ENCODE measurements at regions not wholly inside any gene's neighbourhood (a gene's known extent, or its start where the extent isn't known, plus 50 kb on each side); places are given as distances from the start of the nearest gene placed in this dataset.
"Not testable (repeated sequence)": the region's sequence is repeated elsewhere in the genome, so short reads cannot be mapped to it uniquely, and the experiment has no call there.

DNA sequence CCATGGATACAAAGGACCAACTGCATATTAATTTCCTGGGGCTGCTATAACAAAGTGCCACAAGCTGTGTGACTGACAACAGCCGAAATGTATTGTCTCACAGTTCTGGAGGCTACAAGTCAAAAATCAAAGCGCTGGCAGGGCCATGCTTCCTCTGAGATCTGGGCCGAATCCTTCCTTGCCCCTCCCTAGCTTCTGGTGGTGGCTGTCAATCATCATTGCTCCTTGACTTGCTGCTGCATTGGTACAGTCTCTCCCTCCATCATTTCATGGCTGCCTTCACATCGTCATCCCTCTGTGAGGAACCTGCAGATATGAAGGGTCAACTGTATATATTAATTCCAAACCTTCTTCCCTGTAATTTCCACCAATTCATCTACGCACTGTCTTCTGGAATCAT is 118.3 kb downstream of the EXOC5 start:
- no peak for DNase-seq (ENCODE audit: low spot score)

DNA sequence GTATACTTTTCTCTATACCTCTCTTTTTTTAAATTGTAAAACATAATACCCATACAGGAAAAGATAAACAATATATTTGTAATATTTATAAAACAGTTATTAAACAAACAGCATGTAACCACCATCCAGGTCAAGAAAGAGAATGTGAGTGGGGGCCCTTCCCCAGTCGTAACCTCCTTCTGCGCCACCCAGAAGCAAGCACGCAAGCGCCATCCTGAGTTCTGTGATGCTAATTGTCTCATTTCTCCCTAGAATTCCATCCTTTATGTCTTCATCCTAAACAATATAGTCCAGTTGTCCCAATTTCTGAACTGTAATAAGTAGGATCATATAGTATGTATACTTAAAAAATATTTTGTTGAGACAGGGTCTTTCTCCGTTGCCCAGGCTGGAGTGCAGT is 129.5 kb downstream of the EXOC5 start:
- no peak for DNase-seq (ENCODE audit: low spot score)

DNA sequence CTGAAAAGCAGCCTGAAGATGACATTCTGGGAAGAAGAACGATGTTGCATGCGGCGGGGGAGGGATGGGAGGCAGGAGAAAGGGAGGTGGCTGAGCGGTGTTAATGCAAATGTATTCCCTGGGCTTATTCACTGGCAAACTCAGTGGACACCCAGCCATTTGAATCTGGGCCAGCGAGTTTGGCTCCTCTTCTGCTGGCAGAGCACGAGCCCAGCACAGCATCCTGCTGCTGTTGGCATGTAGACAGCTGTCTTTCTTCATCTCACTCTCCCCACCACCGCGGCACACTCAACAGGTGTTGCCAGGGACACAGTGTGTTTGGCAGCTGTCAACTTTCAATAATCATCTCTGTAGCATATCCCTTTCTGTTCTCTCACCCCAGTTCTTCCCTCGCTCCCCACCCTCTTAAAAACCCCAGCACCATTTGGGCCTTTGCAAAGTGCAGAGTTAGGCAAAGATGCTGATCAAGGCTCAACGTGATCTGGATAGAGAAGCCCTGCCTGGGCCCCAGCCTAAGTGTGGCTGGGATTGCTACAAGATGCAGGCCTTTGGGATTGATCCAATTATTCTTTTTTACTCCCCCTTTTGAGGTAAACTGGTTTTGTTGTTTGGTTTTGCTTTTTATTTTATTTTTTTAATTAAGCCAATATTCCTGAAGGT is 131.9 kb downstream of the EXOC5 start:
- DNase-seq (ENCODE audit: low spot score), result peak; percentile 15

DNA sequence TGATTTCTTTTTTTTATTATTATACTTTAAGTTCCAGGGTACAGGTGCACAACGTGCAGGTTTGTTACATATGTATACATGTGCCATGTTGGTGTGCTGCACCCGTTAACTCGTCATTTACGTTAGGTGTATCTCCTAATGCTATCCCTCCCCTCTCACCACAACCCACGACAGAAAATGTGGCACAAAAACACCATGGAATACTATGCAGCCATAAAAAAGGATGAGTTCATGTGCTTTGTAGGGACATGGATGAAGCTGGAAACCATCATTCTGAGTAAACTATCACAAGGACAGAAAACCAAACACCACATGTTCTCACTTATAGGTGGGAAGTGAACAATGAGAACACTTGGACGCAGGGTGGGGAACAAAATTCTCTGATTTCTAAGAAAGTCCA is 140.9 kb downstream of the EXOC5 start:
- DNase-seq (ENCODE audit: low spot score), result not testable (repeated sequence)

DNA sequence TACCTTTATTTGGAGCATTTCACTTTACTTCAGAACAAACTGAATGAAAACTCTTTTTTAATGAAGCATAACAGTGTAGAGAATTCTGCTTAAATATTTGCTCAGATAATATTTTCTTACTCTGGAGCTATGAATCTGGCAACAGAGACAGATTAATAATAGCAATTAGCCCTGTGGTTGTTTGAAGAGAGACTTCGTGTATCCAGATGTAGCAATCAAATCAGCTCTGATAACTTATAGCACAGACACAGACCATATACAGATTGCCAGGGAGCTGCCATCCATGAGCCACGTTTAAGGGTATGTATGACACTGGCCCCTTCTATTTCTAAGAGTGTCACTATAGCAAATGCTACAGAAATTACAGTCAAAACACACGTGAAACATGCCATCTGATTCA is 146.6 kb downstream of the EXOC5 start:
- DNase-seq (ENCODE audit: low spot score), result no peak

DNA sequence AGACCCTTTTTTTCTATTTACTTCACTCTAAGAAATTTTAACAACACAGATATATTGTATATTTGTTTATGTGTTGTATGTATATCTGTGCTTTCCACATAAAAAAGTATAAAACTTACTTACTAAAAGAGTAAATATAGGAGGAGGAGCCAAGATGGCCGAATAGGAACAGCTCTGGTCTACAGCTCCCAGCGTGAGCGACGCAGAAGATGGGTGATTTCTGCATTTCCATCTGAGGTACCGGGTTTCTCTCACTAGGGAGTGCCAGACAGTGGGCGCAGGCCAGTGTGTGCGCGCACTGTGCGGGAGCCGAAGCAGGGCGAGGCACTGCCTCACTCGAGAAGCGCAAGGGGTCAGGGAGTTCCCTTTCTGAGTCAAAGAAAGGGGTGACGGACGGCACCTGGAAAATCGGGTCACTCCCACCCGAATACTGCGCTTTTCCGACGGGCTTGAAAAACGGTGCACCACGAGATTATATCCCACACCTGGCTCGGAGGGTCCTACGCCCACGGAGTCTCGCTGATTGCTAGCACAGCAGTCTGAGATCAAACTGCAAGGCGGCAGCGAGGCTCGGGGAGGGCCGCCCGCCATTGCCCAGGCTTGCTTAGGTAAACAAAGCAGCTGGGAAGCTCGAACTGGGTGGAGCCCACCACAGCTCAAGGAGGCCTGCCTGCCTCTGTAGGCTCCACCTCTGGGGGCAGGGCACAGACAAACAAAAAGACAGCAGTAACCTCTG is 156.5 kb downstream of the EXOC5 start:
- not testable (repeated sequence) for DNase-seq (ENCODE audit: low spot score)

DNA sequence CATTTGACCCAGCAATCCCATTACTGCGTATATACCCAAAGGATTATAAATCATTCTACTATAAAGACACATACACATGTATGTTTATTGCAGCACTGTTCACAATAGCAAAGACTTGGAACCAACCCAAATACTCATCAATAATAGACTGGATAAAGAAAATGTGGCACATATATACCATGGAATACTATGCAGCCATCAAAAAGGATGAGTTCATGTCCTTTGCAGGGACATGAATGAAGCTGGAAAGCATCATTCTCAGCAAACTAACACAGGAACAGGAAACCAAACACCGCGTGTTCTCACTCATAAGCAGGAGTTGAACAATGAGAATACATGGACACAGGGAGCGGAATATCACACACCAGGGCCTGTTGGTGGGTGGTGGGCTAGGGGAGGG is 158.3 kb downstream of the EXOC5 start:
- DNase-seq (ENCODE audit: low spot score), result not testable (repeated sequence)

DNA sequence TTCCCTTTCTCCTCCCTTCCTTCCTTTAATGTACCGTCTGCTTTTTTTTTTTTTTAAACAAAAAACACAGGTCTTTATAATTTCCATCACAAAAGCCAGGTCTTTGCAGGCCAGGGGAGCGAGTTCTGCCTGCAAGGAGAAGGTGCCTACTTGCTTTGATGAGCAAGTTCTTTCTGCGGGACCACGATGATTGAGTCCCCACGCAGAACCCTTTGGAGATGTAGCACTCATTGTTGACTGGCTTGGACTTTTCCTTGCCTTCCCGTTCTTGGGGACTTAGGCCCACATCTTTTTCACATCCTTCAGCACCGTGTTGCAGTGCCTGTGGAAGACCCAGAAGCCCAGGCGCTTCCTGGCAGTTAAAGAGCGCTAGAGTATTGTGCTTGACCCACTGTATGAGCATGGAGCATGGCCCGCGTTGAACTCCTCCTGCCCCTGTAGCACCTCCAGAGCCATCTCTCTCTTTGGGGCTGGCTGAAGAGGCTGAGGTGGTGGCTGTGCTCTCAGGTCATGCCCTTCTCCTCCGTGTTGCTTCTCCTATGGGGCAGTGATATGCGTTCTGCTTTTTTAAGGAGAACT is 177.6 kb downstream of the EXOC5 start:
- DNase-seq (ENCODE audit: low spot score), result no peak

DNA sequence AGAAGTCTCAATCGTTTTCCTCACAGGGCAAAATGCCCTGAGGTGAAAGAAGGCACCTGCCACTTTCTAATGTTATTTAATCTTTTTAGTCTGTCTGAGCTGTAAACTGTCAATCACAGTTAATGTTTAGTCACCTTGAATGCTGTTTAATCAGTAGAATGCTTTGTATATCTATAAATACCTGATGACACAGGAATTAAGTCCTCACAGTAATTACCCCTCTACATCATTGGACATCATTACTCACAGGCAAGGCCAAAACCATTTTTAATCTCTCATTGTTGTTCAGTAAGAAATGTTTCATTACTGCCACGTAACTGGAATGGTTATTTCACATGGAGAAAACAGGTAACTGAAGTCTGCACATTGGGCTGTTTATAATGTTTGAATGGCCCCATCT is 178.8 kb downstream of the EXOC5 start:
- no peak for DNase-seq (ENCODE audit: low spot score)

DNA sequence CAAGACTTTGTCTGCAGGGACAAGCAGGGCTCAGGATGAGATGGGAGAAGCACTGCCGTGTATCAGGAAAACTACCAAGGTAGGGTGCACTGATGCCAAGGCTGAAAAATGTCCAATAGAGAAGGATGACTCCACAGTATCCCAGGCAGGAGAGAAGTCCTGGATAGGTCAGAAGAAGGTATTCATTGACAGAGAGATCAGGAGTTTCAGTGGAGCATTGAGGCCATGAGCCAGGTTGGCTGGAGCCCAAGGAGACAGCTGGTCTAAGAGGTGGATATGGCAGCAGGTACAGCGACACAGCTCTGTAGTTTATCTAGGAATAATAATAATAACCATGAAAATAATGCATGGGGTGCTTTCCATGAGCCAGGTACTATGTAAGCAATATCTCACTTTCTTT is 180.9 kb downstream of the EXOC5 start:
- DNase-seq (ENCODE audit: low spot score), result no peak

DNA sequence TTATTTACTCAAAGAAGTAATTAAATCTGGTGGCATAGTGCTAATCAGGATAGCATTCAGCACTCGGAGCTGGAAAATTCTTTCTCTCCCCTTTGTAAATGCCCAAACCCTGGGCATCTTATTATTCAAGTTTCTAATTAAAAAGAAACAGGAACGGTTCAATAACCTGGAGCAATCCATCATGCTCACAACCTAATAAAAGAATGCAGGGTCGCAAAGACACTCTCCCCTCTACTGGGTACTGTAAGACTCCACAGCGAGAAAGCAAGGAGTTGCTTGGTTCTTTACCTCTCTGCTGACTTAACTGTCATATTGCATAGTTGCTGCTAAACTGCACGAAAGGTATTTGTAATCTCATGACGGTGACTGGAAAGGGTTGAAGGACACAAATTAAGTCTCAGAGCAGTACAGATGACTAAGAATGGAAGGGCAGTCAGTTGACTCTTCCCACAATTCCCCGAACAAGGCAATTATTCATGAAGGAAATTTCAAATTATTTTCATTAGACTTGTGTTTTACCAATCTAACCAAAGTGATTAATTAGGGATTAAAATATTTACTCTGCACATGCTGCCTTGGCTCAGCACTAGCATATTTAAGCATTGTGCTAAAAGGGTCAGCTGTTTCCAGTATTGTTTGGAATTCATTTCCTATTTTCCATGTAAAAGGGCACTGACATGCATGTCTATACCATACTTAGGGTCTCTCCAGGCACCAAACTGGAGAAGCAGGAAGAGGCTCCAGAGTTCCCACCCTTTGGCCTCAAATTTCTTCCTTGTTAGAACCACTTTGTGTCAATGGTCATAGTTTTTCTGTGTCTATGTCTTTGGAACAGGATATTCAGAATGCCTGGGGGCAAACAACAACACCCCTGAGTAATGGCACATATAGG is 182.2 kb downstream of the EXOC5 start:
- DNase-seq (ENCODE audit: low spot score), result no peak

DNA sequence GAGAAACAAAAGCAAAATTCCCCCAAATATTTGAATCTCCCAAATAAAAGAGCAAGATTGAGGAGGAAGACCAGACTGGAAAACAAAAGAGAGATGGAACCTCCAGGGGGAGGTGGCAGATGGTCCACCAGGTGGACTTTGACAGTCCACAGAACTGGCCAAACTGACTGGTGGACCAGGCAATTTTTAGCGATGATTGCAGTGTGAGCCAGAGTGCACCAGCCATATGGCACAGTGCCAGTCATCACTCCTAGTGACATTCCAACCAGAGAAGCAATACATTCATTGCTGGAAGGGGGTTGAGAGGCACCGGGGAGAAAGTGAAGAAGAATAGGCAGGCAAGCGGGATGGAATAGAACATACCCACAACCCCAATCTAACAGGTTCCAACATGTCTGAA is 182.9 kb downstream of the EXOC5 start:
- DNase-seq (ENCODE audit: low spot score), result no peak

DNA sequence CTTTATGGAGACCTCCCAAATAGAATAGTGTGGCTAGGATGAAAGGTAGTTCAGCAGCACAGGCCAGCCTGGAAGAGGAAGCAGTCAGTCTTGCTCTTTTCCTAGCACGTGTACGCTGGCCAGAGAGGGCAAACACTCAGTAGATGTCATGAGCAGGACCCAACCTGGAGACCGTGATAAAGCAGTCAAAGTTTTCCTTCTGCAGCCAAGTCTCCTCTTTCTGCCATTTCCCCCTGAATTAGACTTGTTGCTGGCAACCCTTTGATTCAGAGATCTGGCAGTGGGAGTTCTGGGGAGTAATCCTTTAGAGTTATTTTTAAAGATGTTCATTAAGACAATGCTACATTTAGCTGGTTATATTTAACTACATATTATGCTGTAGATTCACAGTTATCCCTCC is 183.7 kb downstream of the EXOC5 start:
- no peak for DNase-seq (ENCODE audit: low spot score)

DNA sequence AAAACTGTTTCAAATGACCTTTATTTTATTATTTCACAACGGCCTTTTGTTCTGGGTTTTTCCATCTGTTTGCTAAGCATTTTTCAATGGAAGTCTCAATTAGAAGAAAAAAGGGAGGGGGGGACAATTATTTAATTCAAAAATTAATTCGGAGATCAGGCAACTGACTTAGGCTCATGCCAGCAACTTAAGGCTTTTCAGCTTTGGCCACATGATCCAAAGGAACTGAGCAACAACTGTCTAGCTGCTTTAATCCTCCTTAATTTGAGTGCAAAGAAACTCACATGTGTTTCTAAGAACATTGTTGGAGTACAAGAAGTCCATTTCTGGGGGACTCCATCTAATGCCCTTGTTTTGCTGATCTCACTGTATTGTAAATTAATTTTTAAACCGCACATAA is 188.0 kb downstream of the EXOC5 start:
- no peak for DNase-seq (ENCODE audit: low spot score)

DNA sequence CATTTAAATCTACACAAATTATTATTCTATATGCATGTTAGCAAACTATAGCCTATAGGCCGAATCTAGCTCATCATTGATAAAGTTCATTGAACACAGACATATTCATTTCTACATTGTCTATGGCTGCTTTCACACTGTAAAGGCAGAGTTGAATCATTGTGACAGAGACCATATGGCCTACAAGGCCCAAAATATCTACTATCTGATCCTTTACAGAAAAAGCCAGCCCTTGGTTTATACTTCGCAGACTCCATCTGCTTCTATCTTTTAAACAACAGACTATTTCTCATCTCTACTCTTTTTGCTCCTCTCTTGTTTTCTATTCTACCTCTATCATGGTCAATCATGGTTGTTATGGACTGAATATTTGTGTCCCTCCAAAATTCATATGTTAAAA is 190.7 kb downstream of the EXOC5 start:
- no peak for DNase-seq (ENCODE audit: low spot score)

DNA sequence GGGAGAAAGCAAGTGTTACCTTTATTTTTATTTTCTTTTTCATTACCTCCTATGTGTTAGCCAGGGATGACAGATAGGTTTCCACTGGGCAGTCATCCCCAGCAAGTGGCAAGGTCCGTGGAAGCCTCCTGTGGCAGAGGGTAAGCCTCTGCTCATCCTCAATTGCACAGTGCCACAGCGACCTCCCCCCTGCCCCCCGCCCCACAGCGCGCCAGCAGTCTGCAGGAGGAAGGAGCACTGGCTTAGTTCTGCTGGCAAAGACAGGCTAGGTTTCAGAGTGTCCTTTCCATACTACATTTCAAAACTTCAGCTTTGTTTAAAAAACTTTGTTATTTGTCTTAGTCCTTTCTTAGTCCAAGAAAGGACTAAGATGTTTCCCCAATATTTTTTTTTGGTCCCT is 194.7 kb downstream of the EXOC5 start:
- no peak for DNase-seq (ENCODE audit: low spot score)

DNA sequence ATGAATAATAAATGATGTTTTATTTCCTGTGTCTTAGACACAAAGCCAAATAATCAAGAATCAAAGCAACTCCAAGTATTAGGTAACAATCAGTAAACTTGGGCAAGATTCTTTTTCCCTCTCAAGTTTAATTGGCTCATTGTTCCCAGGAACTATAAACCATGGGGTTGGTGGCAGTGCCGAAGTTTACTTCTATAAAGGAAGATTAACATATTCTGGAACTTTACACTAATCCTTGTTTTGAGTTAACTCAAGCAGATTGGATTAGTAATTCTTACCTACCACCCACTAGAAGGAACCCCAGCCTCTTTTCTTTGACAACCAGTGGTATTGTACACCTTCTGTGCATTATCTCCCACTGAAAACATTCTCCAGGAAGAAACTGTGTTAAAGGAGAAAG is 197.1 kb downstream of the EXOC5 start:
- no peak for DNase-seq (ENCODE audit: low spot score)

DNA sequence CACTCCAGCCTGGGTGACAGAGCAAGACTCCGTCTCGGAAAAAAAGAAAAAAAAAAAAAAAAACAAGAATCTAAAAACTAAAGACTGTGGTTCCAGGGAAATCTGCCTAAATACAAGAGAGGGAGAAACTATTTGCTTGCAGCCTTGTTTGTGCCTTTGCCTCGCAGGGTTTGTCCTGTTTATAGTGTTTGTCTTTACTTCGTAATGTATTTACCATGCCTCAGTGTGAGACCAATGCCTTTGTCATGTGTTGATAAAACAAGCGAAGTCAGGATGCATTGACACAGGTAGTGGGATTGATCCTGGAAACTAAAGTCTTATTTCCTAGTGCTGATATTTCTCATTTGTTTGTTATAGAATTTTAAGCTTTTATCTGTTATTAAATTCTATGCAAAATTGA is 199.0 kb downstream of the EXOC5 start:
- no peak for DNase-seq (ENCODE audit: low spot score)

DNA sequence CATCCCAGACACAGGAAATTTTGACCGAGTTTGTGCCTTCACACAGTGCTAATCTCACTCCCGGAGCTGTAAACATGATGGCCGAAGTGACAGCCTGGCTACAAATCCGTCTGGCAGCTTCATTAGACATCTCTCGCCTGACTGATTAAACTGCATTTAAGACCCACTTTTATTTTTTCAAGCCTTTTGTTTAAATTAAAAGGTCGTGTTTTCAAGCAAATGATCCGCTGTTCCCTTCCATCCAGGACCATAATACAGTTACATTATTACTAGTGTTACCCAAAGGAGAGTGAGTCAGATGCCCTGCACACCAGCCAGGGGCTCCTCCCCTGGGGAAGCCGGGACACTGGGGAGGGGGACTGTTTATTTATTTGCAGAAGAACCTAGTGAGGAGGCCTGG is 200.2 kb downstream of the EXOC5 start:
- no peak for DNase-seq (ENCODE audit: low spot score)

DNA sequence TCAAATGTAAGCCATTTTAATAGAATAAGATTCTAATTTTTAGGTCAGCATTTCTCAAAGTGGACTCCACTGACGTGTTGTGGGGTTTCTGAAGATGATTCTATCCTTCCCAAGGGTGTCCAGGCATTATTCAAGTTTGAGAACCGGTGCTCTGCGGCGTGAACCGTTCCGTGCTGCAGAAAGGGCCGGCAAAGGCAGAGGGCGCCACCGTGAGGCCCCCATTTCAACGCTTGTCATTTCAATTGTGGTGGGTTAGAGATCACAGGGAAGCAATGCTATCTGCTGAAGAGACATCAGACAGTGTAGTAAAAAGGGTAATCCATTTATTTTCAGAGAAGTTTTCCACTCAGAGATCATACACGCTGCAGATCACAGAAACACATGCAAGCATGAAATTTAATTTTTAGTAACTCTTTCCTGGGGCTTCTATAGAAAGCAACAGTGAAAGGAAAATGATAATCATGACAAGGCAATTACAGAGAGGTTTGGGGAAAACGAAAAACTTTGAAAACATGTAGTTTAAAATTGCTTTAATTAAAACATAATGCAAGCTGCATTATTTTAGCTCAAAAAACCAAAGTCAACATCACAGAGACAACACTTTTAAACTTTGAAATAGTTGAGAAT is 201.7 kb downstream of the EXOC5 start:
- DNase-seq (ENCODE audit: low spot score), result peak; percentile 20

DNA sequence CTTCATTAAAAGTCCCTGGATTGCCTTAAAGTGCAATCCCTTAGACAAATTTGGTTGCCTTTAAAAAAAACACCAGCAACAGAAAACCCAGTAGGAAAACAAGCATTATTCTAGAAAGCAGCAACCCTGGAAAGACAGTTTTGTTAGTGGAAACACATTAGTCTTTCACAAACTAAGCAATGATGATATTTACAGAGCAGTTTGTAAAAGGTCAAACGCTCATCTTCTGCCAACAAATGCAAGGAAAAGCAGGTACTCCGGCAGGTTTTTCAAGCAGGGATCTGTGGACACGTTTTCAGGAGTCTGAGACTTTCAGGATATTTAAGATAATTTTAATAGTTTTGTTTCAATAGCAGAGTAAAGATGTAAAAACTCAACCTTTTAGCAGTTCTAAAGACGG is 202.2 kb downstream of the EXOC5 start:
- no peak for DNase-seq (ENCODE audit: low spot score)

All from globus pallidus (tissue), 1 donor.